ENCODE measurements at regions not wholly inside any gene's neighbourhood (a gene's known extent, or its start where the extent isn't known, plus 50 kb on each side); places are given as distances from the start of the nearest gene placed in this dataset.
"Not testable (repeated sequence)": the region's sequence is repeated elsewhere in the genome, so short reads cannot be mapped to it uniquely, and the experiment has no call there.

DNA sequence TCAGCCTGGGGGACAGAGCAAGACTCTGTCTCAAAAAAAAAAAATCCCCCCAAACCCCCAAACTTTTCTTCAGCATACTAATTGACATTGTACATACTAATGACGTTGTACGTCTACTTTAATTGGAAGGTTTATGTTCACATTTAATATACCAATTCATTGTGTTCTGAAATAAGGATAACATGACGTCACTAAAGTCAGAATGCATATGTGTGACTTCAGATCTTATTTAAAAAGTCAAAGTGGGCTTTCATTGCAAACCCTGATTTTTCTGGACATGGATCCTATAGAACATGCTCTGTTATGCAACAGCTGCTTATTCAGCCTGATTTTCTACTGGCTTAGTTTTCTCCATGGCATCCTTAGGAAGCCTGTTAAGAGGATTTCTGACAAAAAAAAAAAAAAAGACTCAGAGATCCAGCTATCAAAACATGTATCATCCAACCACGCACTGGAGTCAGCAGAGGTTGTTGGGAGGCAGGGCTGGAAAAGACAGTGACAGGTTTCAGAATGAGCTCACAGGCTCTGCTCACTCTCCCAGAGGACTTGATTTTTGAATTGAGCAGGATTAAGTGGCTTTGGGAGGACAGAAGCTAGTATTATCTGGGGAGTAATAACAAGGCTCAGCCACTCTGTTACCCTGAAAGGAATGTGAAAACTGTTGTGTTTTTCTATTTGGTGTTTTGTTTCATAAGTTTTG is 1472.0 kb downstream of the KHDRBS2 start:
- not testable (repeated sequence) for H2BK20ac ChIP-seq (ENCODE audit: low read length); H3K23ac ChIP-seq (ENCODE audit: insufficient read length)

DNA sequence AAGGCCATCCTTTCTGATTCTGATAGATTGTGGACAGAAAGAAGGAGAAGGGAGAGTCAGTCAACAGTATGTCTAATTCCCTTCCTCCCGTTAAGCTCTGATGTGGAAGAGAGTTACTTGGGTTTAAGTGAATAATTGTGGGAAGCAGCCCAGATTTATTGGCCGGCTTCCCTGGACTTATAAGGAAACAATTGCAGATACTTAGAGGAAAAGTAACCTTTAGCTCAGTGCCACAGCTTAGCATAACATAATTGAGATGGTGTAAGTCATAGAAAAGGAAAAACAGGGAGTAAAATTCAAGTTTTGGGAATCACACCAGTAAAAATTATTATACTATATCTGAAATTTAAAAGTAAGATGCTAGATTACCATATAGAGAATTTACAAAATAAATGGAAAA is 1475.8 kb downstream of the KHDRBS2 start:
- H3K4me3 ChIP-seq (ENCODE audit: extremely low read depth in 1 of 4, insufficient read depth in 2 of 4, low read depth in 3 of 4, low read length in 4 of 4); DNase-seq (ENCODE audit: low read depth in 1 of 2, low spot score in 2 of 2); CTCF ChIA-PET (ENCODE audit: partially characterized antibody); H3K14ac ChIP-seq (ENCODE audit: insufficient read length); H3K56ac ChIP-seq (replicated peaks; ENCODE audit: insufficient read length, low read depth, low read length); H3K23me2 ChIP-seq (ENCODE audit: low read depth, low read length); H3K4ac ChIP-seq (replicated peaks; ENCODE audit: insufficient read length, low read depth, low read length); H3K27me3 ChIP-seq (replicated peaks in 1 of 4; ENCODE audit: control insufficient read depth in 3 of 4, extremely low read depth in 1 of 4, insufficient read depth in 3 of 4, low read length in 3 of 4); H3K4me1 ChIP-seq (replicated peaks in 1 of 4; ENCODE audit: control insufficient read depth in 3 of 4, insufficient read depth in 4 of 4, low read length in 3 of 4); H3K79me2 ChIP-seq (ENCODE audit: control insufficient read depth in 1 of 2, insufficient read depth in 2 of 2, low read length in 2 of 2); H2BK120ac ChIP-seq (replicated peaks; ENCODE audit: low read depth, low read length); H4K20me1 ChIP-seq (replicated peaks in 1 of 2; ENCODE audit: control insufficient read depth in 1 of 2, insufficient read depth in 2 of 2, low read length in 2 of 2); H2AK5ac ChIP-seq (ENCODE audit: low read depth, low read length); H2BK15ac ChIP-seq (ENCODE audit: low read length); H4K91ac ChIP-seq (replicated peaks; ENCODE audit: insufficient read length, low read length); H3K18ac ChIP-seq (ENCODE audit: extremely low read depth, low read length); H3K79me1 ChIP-seq (ENCODE audit: low read depth, low read length); H3K36me3 ChIP-seq (ENCODE audit: control insufficient read depth in 2 of 4, insufficient read depth in 4 of 4, low read length in 3 of 4); H3K27ac ChIP-seq (ENCODE audit: low read depth, low read length); H2BK5ac ChIP-seq (ENCODE audit: low read depth, low read length); POLR2A ChIA-PET (ENCODE audit: partially characterized antibody); H3K9me3 ChIP-seq (ENCODE audit: insufficient read depth in 2 of 2, low read depth in 1 of 2, low read length in 1 of 2); H2BK20ac ChIP-seq (ENCODE audit: low read length); H3K4me2 ChIP-seq (ENCODE audit: insufficient read depth in 1 of 2, low read depth in 2 of 2, low read length in 2 of 2); H4K5ac ChIP-seq (ENCODE audit: insufficient read length, low read depth, low read length); FAIRE-seq; H2BK12ac ChIP-seq (ENCODE audit: low read depth, low read length); H4K8ac ChIP-seq (ENCODE audit: extremely low read depth, insufficient read depth, low read length); H3K9ac ChIP-seq (replicated peaks in 1 of 4; ENCODE audit: extremely low read depth in 1 of 4, low read depth in 3 of 4, low read length in 3 of 4); H3K23ac ChIP-seq (ENCODE audit: insufficient read length); H2AFZ ChIP-seq (ENCODE audit: low read length): not testable (repeated sequence)
- WGBS, 2 experiments (ENCODE audit: extremely low coverage in 1 of 2, insufficient coverage in 1 of 2, insufficient read length in 1 of 2, insufficient replicate concordance in 2 of 2, low coverage in 1 of 2, low lambda C conversion rate in 2 of 2, missing lambda C conversion rate in 1 of 2) = 100% methylated on average over 1 of the region's 2 CpGs; no CpG with 5 or more reads in 1 of the 2 experiments

More for the DNA sequence above, 1472.0 kb downstream of the KHDRBS2 start:
- WGBS, 2 experiments (ENCODE audit: extremely low coverage in 1 of 2, insufficient coverage in 1 of 2, insufficient read length in 1 of 2, insufficient replicate concordance in 2 of 2, low coverage in 1 of 2, low lambda C conversion rate in 2 of 2, missing lambda C conversion rate in 1 of 2) = 96% methylated on average over 4 of the region's 4 CpGs; no CpG with 5 or more reads in 1 of the 2 experiments
- H4K5ac ChIP-seq (ENCODE audit: insufficient read length, low read depth, low read length); H2AFZ ChIP-seq (ENCODE audit: low read length); FAIRE-seq; H3K27me3 ChIP-seq (replicated peaks in 1 of 4; ENCODE audit: control insufficient read depth in 3 of 4, extremely low read depth in 1 of 4, insufficient read depth in 3 of 4, low read length in 3 of 4); H4K91ac ChIP-seq (replicated peaks; ENCODE audit: insufficient read length, low read length); H3K9ac ChIP-seq (replicated peaks in 1 of 4; ENCODE audit: extremely low read depth in 1 of 4, low read depth in 3 of 4, low read length in 3 of 4); H4K20me1 ChIP-seq (replicated peaks in 1 of 2; ENCODE audit: control insufficient read depth in 1 of 2, insufficient read depth in 2 of 2, low read length in 2 of 2); POLR2A ChIA-PET (ENCODE audit: partially characterized antibody); H3K36me3 ChIP-seq (ENCODE audit: control insufficient read depth in 2 of 4, insufficient read depth in 4 of 4, low read length in 3 of 4); H3K79me1 ChIP-seq (ENCODE audit: low read depth, low read length); H2AK5ac ChIP-seq (ENCODE audit: low read depth, low read length); H4K8ac ChIP-seq (ENCODE audit: extremely low read depth, insufficient read depth, low read length); H3K4ac ChIP-seq (replicated peaks; ENCODE audit: insufficient read length, low read depth, low read length); H3K4me1 ChIP-seq (replicated peaks in 1 of 4; ENCODE audit: control insufficient read depth in 3 of 4, insufficient read depth in 4 of 4, low read length in 3 of 4); H2BK5ac ChIP-seq (ENCODE audit: low read depth, low read length); H3K79me2 ChIP-seq (ENCODE audit: control insufficient read depth in 1 of 2, insufficient read depth in 2 of 2, low read length in 2 of 2); H3K14ac ChIP-seq (ENCODE audit: insufficient read length); H3K9me3 ChIP-seq (ENCODE audit: insufficient read depth in 2 of 2, low read depth in 1 of 2, low read length in 1 of 2); CTCF ChIA-PET (ENCODE audit: partially characterized antibody); H3K56ac ChIP-seq (replicated peaks; ENCODE audit: insufficient read length, low read depth, low read length); H2BK120ac ChIP-seq (replicated peaks; ENCODE audit: low read depth, low read length); H2BK15ac ChIP-seq (ENCODE audit: low read length); H3K18ac ChIP-seq (ENCODE audit: extremely low read depth, low read length); H3K23me2 ChIP-seq (ENCODE audit: low read depth, low read length); H2BK12ac ChIP-seq (ENCODE audit: low read depth, low read length); H3K4me2 ChIP-seq (ENCODE audit: insufficient read depth in 1 of 2, low read depth in 2 of 2, low read length in 2 of 2); DNase-seq (ENCODE audit: low read depth in 1 of 2, low spot score in 2 of 2); H3K27ac ChIP-seq (ENCODE audit: low read depth, low read length); H3K4me3 ChIP-seq (ENCODE audit: extremely low read depth in 1 of 4, insufficient read depth in 2 of 4, low read depth in 3 of 4, low read length in 4 of 4): not testable (repeated sequence)

Data from H1 (cell line).